ENCODE measurements at regions not wholly inside any gene's neighbourhood (a gene's known extent, or its start where the extent isn't known, plus 50 kb on each side); places are given as distances from the start of the nearest gene placed in this dataset.

GRCh38 chr2:42108852-42109251 lies 60.3 kb upstream of the EML4 start:
- no peak overlapping the region for H3K4me3 Mint-ChIP-seq
- H3K27me3 Mint-ChIP-seq (ENCODE audit: low read depth): peaks cover 6% of the 10 kb centered on the region
- peaks cover 26% of the 10 kb centered on the region for H3K4me1 Mint-ChIP-seq (ENCODE audit: low read depth)
- DNase-seq (ENCODE audit: low spot score): no peak
- no peaks in the 10 kb centered on the region for H3K36me3 Mint-ChIP-seq (ENCODE audit: low read depth)
- no peaks in the 10 kb centered on the region for H3K9me3 Mint-ChIP-seq
- no peak overlapping the region for H3K27ac Mint-ChIP-seq

- no peak overlapping the region for H3K27ac Mint-ChIP-seq
- no peak overlapping the region for H3K4me3 Mint-ChIP-seq
- peaks cover 22% of the 10 kb centered on the region for H3K4me1 Mint-ChIP-seq (ENCODE audit: low read depth)
- H3K27me3 Mint-ChIP-seq (ENCODE audit: low read depth): peaks cover 8% of the 10 kb centered on the region
- DNase-seq (ENCODE audit: low spot score): no peak
- H3K9me3 Mint-ChIP-seq: no peaks in the 10 kb centered on the region
- peaks cover 2% of the 10 kb centered on the region for H3K36me3 Mint-ChIP-seq (ENCODE audit: low read depth)
Observed at GRCh38 chr2:42109959-42110640, 59.1 kb upstream of the EML4 start.

- no peak for DNase-seq (ENCODE audit: low spot score)
- Mint-ChIP-seq H3K36me3 (ENCODE audit: low read depth) (peaks cover 2% of the 10 kb centered on the region), H3K27ac (no peak overlapping the region), H3K9me3 (no peaks in the 10 kb centered on the region), H3K4me1 (ENCODE audit: low read depth) (peaks cover 17% of the 10 kb centered on the region), H3K4me3 (no peak overlapping the region), H3K27me3 (ENCODE audit: low read depth) (peaks cover 9% of the 10 kb centered on the region)
Observed at GRCh38 chr2:42110641-42111322, 58.4 kb upstream of the EML4 start.

DNA sequence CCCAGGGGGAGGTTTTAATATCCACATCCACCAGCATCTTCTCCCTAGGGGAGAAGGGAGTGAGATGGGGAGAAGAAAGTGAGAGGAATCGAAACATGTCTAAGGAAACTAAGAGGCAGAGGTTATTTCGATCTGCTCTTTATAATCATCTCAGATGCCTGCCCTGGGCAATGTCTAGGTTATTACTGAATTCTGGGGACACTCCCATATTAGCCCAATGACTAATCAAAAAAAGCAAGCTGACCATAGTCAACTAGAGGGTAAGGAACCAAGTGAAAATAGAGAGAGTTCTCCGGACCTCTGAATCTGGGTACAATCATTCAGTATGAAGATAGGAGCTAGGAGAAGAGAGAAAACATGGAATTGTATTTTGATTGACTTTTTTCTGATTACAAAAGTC lies 56.7 kb upstream of the EML4 start:
- H3K36me3 Mint-ChIP-seq (ENCODE audit: low read depth): peaks cover 2% of the 10 kb centered on the region
- H3K4me3 Mint-ChIP-seq: no peak overlapping the region
- no peak overlapping the region for H3K27ac Mint-ChIP-seq
- no peaks in the 10 kb centered on the region for H3K9me3 Mint-ChIP-seq
- no peak for DNase-seq (ENCODE audit: low spot score)
- peaks cover 17% of the 10 kb centered on the region for H3K4me1 Mint-ChIP-seq (ENCODE audit: low read depth)
- peaks cover 10% of the 10 kb centered on the region for H3K27me3 Mint-ChIP-seq (ENCODE audit: low read depth)

DNA sequence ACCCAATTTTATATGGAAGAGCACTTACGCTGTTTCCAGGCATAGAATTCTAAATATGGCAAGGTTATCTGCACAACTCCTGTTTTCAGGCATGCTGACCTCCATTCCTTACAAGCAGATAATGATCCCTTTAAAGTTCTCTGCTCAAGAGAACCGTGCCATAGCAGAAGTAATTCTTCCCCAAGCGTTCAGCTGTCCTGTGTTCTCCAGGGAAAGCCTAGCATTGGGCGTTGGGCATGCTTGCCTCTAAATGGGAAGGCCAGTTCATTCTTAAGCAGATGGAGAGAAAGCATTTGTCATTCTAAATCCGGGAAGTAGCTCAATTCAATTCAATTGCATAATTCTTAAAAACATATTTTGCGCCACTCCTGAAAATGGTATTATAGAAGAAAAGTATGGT lies 55.7 kb upstream of the EML4 start:
- H3K27me3 Mint-ChIP-seq (ENCODE audit: low read depth): peaks cover 10% of the 10 kb centered on the region
- H3K27ac Mint-ChIP-seq: no peak overlapping the region
- peaks cover 2% of the 10 kb centered on the region for H3K36me3 Mint-ChIP-seq (ENCODE audit: low read depth)
- H3K9me3 Mint-ChIP-seq: no peaks in the 10 kb centered on the region
- H3K4me1 Mint-ChIP-seq (ENCODE audit: low read depth): peaks cover 28% of the 10 kb centered on the region
- H3K4me3 Mint-ChIP-seq: no peak overlapping the region
- no peak for DNase-seq (ENCODE audit: low spot score)

GRCh38 chr2:42114091-42114490 lies 55.1 kb upstream of the EML4 start:
- Mint-ChIP-seq H3K27ac (no peak overlapping the region), H3K4me1 (ENCODE audit: low read depth) (peaks cover 31% of the 10 kb centered on the region), H3K4me3 (no peak overlapping the region), H3K36me3 (ENCODE audit: low read depth) (peaks cover 2% of the 10 kb centered on the region), H3K27me3 (ENCODE audit: low read depth) (peaks cover 10% of the 10 kb centered on the region), H3K9me3 (no peaks in the 10 kb centered on the region)
- no peak for DNase-seq (ENCODE audit: low spot score)

- H3K27me3 Mint-ChIP-seq (ENCODE audit: low read depth): peaks cover 10% of the 10 kb centered on the region
- no peak overlapping the region for H3K27ac Mint-ChIP-seq
- H3K4me1 Mint-ChIP-seq (ENCODE audit: low read depth): peaks cover 31% of the 10 kb centered on the region
- H3K9me3 Mint-ChIP-seq: no peaks in the 10 kb centered on the region
- DNase-seq (ENCODE audit: low spot score): no peak
- no peak overlapping the region for H3K4me3 Mint-ChIP-seq
- H3K36me3 Mint-ChIP-seq (ENCODE audit: low read depth): peaks cover 2% of the 10 kb centered on the region
Observed at GRCh38 chr2:42115588-42115987, 53.6 kb upstream of the EML4 start.

GRCh38 chr2:42116195-42117181 lies 52.7 kb upstream of the EML4 start:
- Mint-ChIP-seq H3K36me3 (ENCODE audit: low read depth) (peaks cover 4% of the 10 kb centered on the region), H3K4me3 (no peak overlapping the region), H3K27me3 (ENCODE audit: low read depth) (peaks cover 10% of the 10 kb centered on the region), H3K4me1 (ENCODE audit: low read depth) (peaks cover 31% of the 10 kb centered on the region), H3K9me3 (peaks cover 6% of the 10 kb centered on the region), H3K27ac (no peak overlapping the region)
- no peak for DNase-seq (ENCODE audit: low spot score)

- H3K4me1 Mint-ChIP-seq (ENCODE audit: low read depth): peaks cover 31% of the 10 kb centered on the region
- H3K36me3 Mint-ChIP-seq (ENCODE audit: low read depth): peaks cover 9% of the 10 kb centered on the region
- H3K4me3 Mint-ChIP-seq: no peak overlapping the region
- no peak for DNase-seq (ENCODE audit: low spot score)
- peaks cover 9% of the 10 kb centered on the region for H3K27me3 Mint-ChIP-seq (ENCODE audit: low read depth)
- H3K9me3 Mint-ChIP-seq: peaks cover 11% of the 10 kb centered on the region
- H3K27ac Mint-ChIP-seq: no peak overlapping the region
Observed at GRCh38 chr2:42117182-42117579, 52.0 kb upstream of the EML4 start.

DNA sequence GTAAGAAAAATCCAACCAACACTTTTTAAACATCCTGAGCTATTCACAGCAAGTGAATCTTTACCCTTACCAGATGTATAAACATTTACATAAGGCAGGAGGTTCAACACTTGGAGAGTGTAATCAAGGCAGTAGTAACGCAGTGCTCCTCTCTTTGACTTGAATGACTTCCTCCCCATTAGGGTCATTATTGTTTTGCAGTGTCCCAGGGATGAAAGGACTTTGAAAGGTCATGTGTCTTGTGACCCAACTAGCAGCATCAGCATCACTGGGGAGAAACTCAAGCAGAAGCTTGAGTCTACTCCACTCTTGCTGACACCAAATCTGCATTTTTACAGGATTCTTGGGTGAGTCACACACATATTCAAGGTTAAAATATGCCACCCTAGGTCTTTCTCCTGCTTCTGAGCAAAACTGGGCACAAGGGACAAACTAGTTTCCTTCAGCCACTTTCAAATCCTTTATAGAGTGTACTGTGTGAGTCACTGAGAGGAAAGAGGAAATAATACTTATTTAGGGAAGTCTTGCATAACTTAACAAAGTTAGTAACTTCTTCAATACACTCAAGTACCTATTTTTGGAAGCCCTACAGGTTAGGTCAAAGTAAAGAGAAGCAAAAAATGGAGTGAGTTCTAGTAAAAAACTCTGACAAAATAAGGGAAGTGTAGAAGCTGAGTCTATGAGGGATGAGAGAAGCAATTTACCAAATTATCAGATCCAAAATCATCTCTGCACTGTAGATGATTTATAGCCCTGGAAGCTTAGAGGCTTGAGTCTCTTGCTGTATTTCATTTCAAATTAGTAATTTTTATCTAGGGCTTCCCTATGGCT lies 51.0 kb upstream of the EML4 start:
- H3K4me1 Mint-ChIP-seq (ENCODE audit: low read depth): peaks cover 27% of the 10 kb centered on the region
- DNase-seq (ENCODE audit: low spot score): no peak
- peak overlapping the region; percentile 53 for H3K27ac Mint-ChIP-seq
- H3K4me3 Mint-ChIP-seq: no peak overlapping the region
- H3K36me3 Mint-ChIP-seq (ENCODE audit: low read depth): peaks cover 10% of the 10 kb centered on the region
- peaks cover 11% of the 10 kb centered on the region for H3K9me3 Mint-ChIP-seq
- peaks cover 8% of the 10 kb centered on the region for H3K27me3 Mint-ChIP-seq (ENCODE audit: low read depth)

GRCh38 chr2:42118754-42119569 lies 50.2 kb upstream of the EML4 start:
- DNase-seq (ENCODE audit: low spot score): no peak
- Mint-ChIP-seq H3K4me3 (no peak overlapping the region), H3K4me1 (ENCODE audit: low read depth) (peaks cover 30% of the 10 kb centered on the region), H3K36me3 (ENCODE audit: low read depth) (peaks cover 13% of the 10 kb centered on the region), H3K27me3 (ENCODE audit: low read depth) (peaks cover 5% of the 10 kb centered on the region), H3K9me3 (peaks cover 11% of the 10 kb centered on the region), H3K27ac (no peak overlapping the region)
